Fibroblast of pulmonary artery (primary cell): ENCODE measurements at regions not wholly inside any gene's neighbourhood (a gene's known extent, or its start where the extent isn't known, plus 50 kb on each side); places are given as distances from the start of the nearest gene placed in this dataset.

Experiments
- DNase-seq: peaks from one replicate; pipeline ENCODE4 v3.0.0-alpha.2; 2010; ENCODE audit warnings: low read depth
- H3K4me3 ChIP-seq: replicated peaks from 2 replicates; pipeline ENCODE4 v1.5.1; 2011; ENCODE audit warnings: low read depth, mild to moderate bottlenecking, control low read depth, low read length, moderate library complexity
- CTCF ChIP-seq: IDR thresholded peaks from 2 replicates; pipeline ENCODE4 v1.5.1; 2011; ENCODE audit warnings: mild to moderate bottlenecking, control low read depth, low read length, inconsistent platforms; ENCODE audit errors: missing control alignments

- DNase-seq: no peak
- H3K4me3 ChIP-seq: no peak overlapping the region
- TF ChIP-seq CTCF: no peak
Observed at GRCh38 chr18:27838225-27838624, 338.7 kb downstream of the CDH2 start.

- DNase-seq: no peak
- no peak for TF ChIP-seq CTCF
- no peak overlapping the region for H3K4me3 ChIP-seq
Observed at GRCh38 chr18:27826101-27826500, 350.8 kb downstream of the CDH2 start.

GRCh38 chr18:27825689-27826088 lies 351.2 kb downstream of the CDH2 start:
- no peak for TF ChIP-seq CTCF
- no peak for DNase-seq
- no peak overlapping the region for H3K4me3 ChIP-seq

GRCh38 chr18:27824841-27825681 lies 351.9 kb downstream of the CDH2 start:
- no peak for TF ChIP-seq CTCF
- no peak overlapping the region for H3K4me3 ChIP-seq
- DNase-seq: no peak

- DNase-seq: no peak
- H3K4me3 ChIP-seq: no peak overlapping the region
- TF ChIP-seq CTCF: no peak
Observed at GRCh38 chr18:27824275-27824674, 352.7 kb downstream of the CDH2 start.

- DNase-seq: no peak
- TF ChIP-seq CTCF: no peak
- H3K4me3 ChIP-seq: no peak overlapping the region
Observed at GRCh38 chr18:27823053-27823452, 353.9 kb downstream of the CDH2 start.

GRCh38 chr18:27808683-27809082 lies 368.2 kb downstream of the CDH2 start:
- H3K4me3 ChIP-seq: no peak overlapping the region
- no peak for TF ChIP-seq CTCF
- DNase-seq: peak; percentile 13
